GM19023 (cell line): ENCODE measurements at regions not wholly inside any gene's neighbourhood (a gene's known extent, or its start where the extent isn't known, plus 50 kb on each side); places are given as distances from the start of the nearest gene placed in this dataset.
"Not testable (repeated sequence)": the region's sequence is repeated elsewhere in the genome, so short reads cannot be mapped to it uniquely, and the experiment has no call there.

Source experiments
- ATAC-seq: cut with Tn5 transposase; IDR thresholded peaks from one replicate; pipeline ENCODE4 v1.9.1; 2021; ENCODE audit warnings: mild to moderate bottlenecking, moderate library complexity; ENCODE audit not compliant: unreplicated experiment

- no peak for ATAC-seq
Observed at GRCh38 chr12:46550266-46550879, 177.8 kb upstream of the SLC38A2 start.

GRCh38 chr12:46549527-46550265 lies 177.1 kb upstream of the SLC38A2 start:
- no peak for ATAC-seq

- ATAC-seq = no peak
Observed at GRCh38 chr12:46548605-46549071, 176.1 kb upstream of the SLC38A2 start.

GRCh38 chr12:46547421-46548354 lies 175.1 kb upstream of the SLC38A2 start:
- ATAC-seq = no peak

- peak; percentile 98 for ATAC-seq
Observed at GRCh38 chr12:46546634-46547273, 174.2 kb upstream of the SLC38A2 start.

- ATAC-seq = not testable (repeated sequence)
Observed at GRCh38 chr12:46543378-46543795, 170.8 kb upstream of the SLC38A2 start.

- no peak for ATAC-seq
Observed at GRCh38 chr12:46538976-46539375, 166.4 kb upstream of the SLC38A2 start.

- no peak for ATAC-seq
Observed at GRCh38 chr12:46537387-46537955, 164.9 kb upstream of the SLC38A2 start.

GRCh38 chr12:46536316-46536715 lies 163.7 kb upstream of the SLC38A2 start:
- peak; percentile 92 for ATAC-seq

- peak; percentile 10 for ATAC-seq
Observed at GRCh38 chr12:46535907-46536306, 163.3 kb upstream of the SLC38A2 start.

GRCh38 chr12:46535376-46535775 lies 162.8 kb upstream of the SLC38A2 start:
- no peak for ATAC-seq

GRCh38 chr12:46534327-46534840 lies 161.8 kb upstream of the SLC38A2 start:
- ATAC-seq = no peak

GRCh38 chr12:46533723-46534122 lies 161.2 kb upstream of the SLC38A2 start:
- ATAC-seq = no peak

GRCh38 chr12:46531804-46532203 lies 159.2 kb upstream of the SLC38A2 start:
- ATAC-seq = no peak

GRCh38 chr12:46531059-46531785 lies 158.6 kb upstream of the SLC38A2 start:
- ATAC-seq = no peak

- no peak for ATAC-seq
Observed at GRCh38 chr12:46530373-46531056, 157.9 kb upstream of the SLC38A2 start.

- no peak for ATAC-seq
Observed at GRCh38 chr12:46526233-46526632, 153.7 kb upstream of the SLC38A2 start.

- ATAC-seq = no peak
Observed at GRCh38 chr12:46524778-46525177, 152.2 kb upstream of the SLC38A2 start.
